Epithelial cell of proximal tubule (primary cell): ENCODE measurements at regions not wholly inside any gene's neighbourhood (a gene's known extent, or its start where the extent isn't known, plus 50 kb on each side); places are given as distances from the start of the nearest gene placed in this dataset.
"Not testable (repeated sequence)": the region's sequence is repeated elsewhere in the genome, so short reads cannot be mapped to it uniquely, and the experiment has no call there.

Experiments used
- DNase-seq: peaks from one replicate; pipeline ENCODE4 v3.0.0-alpha.2; 2011; ENCODE audit warnings: low read depth
- H3K4me3 ChIP-seq: 2 replicates; pipeline ENCODE4 v1.5.1; 2011; ENCODE audit warnings: low read depth, mild to moderate bottlenecking, low read length
- CTCF ChIP-seq: conservative IDR thresholded peaks from 2 replicates; pipeline ENCODE4 v1.5.1; 2012; ENCODE audit warnings: low read depth, mild to moderate bottlenecking, low read length

- no peak for TF ChIP-seq CTCF
- no peak for DNase-seq
- no peak overlapping the region for H3K4me3 ChIP-seq
Measured at GRCh38 chr11:79609511-79609910, 168.7 kb upstream of the TENM4 start.

DNA sequence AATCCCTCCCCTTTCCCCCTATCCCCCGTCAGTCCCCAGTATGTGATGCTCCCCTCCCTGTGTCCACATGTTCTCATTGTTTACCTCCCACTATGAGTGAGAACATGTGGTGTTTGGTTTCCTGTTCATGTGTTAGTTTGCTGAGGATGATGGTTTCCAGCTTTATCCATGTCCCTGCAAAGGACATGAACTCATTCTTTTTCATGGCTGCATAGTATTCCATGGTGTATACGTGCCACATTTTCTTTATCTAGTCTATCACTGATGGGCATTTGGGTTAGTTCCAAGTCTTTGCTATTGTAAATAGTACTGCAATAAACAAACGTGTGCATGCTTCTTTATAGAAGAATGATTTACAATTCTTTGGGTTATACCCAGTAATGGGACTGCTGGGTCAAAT is 165.6 kb upstream of the TENM4 start:
- H3K4me3 ChIP-seq, DNase-seq: not testable (repeated sequence)

DNA sequence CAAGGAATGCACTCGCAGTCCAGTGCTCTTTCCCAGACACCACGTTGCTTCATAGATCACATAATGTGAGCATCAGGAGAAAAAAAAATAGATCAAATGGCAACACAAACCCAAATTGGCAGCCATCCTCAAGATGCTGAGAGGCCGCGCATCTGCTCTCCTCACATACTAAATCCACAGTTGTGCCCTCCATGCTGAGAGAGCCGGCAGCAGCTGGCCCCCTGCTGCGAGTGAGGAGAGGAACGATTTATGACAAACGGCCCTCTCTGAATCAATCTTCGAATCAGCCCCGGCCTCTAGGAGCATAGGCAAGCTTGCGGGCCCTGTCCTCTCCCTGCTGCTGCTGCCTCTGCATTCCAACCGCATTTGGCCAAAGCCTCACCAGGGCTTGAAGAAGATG is 159.9 kb upstream of the TENM4 start:
- DNase-seq: no peak
- TF ChIP-seq CTCF: no peak

GRCh38 chr11:79594834-79595233 is 154.0 kb upstream of the TENM4 start:
- no peak overlapping the region for H3K4me3 ChIP-seq
- DNase-seq: no peak

More for the DNA sequence above, 159.9 kb upstream of the TENM4 start:
- no peak overlapping the region for H3K4me3 ChIP-seq

DNA sequence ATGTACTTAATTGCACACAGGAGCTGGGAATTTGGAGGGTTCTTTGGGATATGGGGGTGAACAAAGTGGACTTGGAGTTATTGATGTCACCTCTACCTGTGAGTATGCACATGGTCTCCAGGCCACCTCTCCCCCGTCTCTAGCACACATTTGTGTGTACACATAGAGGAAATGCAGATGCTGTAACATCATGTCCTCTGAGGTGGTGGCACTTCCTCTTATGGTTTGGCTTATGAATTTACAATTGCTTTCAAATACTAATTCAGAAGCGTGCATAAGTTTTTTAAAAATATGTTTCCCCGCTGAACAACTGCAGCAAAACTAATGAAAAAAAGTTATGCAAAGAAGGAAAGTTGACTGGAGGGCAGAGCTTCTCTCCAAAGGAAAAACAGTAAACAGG is 152.0 kb upstream of the TENM4 start:
- H3K4me3 ChIP-seq: no peak overlapping the region
- no peak for DNase-seq
- TF ChIP-seq CTCF: no peak

More at GRCh38 chr11:79594834-79595233, 154.0 kb upstream of the TENM4 start:
- no peak for TF ChIP-seq CTCF

GRCh38 chr11:79592406-79592805 is 151.6 kb upstream of the TENM4 start:
- TF ChIP-seq CTCF: no peak
- peak; percentile 39 for DNase-seq
- no peak overlapping the region for H3K4me3 ChIP-seq

DNA sequence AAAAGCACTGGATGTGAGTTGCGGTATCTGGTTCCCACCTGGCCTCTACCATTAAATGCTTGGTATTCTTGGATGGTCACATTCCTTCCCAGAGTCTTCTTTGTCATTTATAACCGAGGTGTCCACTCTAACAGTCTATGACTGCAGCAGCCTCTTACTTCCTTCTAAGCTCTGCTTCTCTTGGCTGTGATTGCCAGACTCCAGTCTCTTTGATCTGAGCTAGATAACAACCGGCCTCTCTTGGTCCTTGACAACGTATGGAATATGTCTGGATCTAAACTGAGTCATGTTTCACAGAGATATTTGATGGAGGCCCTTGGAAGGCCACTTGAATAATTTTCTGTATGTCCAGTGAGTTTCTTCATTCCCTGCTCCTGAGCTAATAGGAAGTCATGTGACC is 141.6 kb upstream of the TENM4 start:
- TF ChIP-seq CTCF: no peak
- DNase-seq: no peak

GRCh38 chr11:79579063-79579462 is 138.2 kb upstream of the TENM4 start:
- DNase-seq: no peak
- TF ChIP-seq CTCF: no peak
- H3K4me3 ChIP-seq: no peak overlapping the region

More for the DNA sequence above, 141.6 kb upstream of the TENM4 start:
- no peak overlapping the region for H3K4me3 ChIP-seq
